IMR-90 (cell line): ENCODE measurements at regions not wholly inside any gene's neighbourhood (a gene's known extent, or its start where the extent isn't known, plus 50 kb on each side); places are given as distances from the start of the nearest gene placed in this dataset.
"Not testable (repeated sequence)": the region's sequence is repeated elsewhere in the genome, so short reads cannot be mapped to it uniquely, and the experiment has no call there.

ENCODE experiments used
- CEBPB ChIP-seq: IDR thresholded peaks from 2 replicates; pipeline ENCODE4 v1.6.1; 2012; ENCODE audit warnings: low read depth, low read length, improper control_type of control experiment
- CTCF ChIP-seq: conservative IDR thresholded peaks from 2 replicates; pipeline ENCODE4 v1.5.1; 2012; ENCODE audit warnings: mild to moderate bottlenecking, low read depth, low read length, improper control_type of control experiment
- MAFK ChIP-seq: IDR thresholded peaks from 2 replicates; pipeline ENCODE4 v1.6.1; 2012; ENCODE audit warnings: low read depth, low read length, improper control_type of control experiment
- MAZ ChIP-seq: IDR thresholded peaks from 2 replicates; pipeline ENCODE4 v1.6.1; 2012; ENCODE audit warnings: low read depth, mild to moderate bottlenecking, low read length, improper control_type of control experiment, moderate library complexity, borderline replicate concordance
- MXI1 ChIP-seq: IDR thresholded peaks from 2 replicates; pipeline ENCODE4 v1.6.1; 2012; ENCODE audit warnings: low read depth, mild to moderate bottlenecking, low read length, moderate library complexity, borderline replicate concordance
- POLR2A ChIP-seq: IDR thresholded peaks from 2 replicates; pipeline ENCODE4 v1.6.1; 2012; ENCODE audit warnings: mild to moderate bottlenecking, low read depth, low read length
- SMC3 ChIP-seq: fragments of 150-350 bp; IDR thresholded peaks from 2 replicates; pipeline ENCODE4 v1.6.1; 2016; ENCODE audit warnings: low read depth, mild to moderate bottlenecking, antibody characterized with exemption, low read length, moderate library complexity

GRCh38 chr7:57243551-57243950 is 111.3 kb upstream of the ZNF479 start:
- not testable (repeated sequence) for TF ChIP-seq MXI1, CEBPB, CTCF, MAFK, POLR2A, MAZ, SMC3
